Trophoblast cell (in vitro differentiated cells and primary cell): ENCODE measurements at regions not wholly inside any gene's neighbourhood (a gene's known extent, or its start where the extent isn't known, plus 50 kb on each side); places are given as distances from the start of the nearest gene placed in this dataset.

Experiments
- DNase-seq, 2 donors: peaks; one replicate each; pipeline ENCODE4 v3.0.0-alpha.2; 2016
- H2AFZ ChIP-seq: 2 replicates; pipeline ENCODE4 v1.6.1; 2013; ENCODE audit warnings: low read length, moderate library complexity, mild to moderate bottlenecking; ENCODE audit not compliant: insufficient read depth, poor library complexity
- H2AK5ac ChIP-seq: 2 replicates; pipeline ENCODE4 v1.6.1; 2013; ENCODE audit warnings: mild to moderate bottlenecking, low read length
- H2BK120ac ChIP-seq: 2 replicates; pipeline ENCODE4 v1.6.1; 2013; ENCODE audit warnings: low read length, mild to moderate bottlenecking, moderate library complexity; ENCODE audit not compliant: insufficient read depth, poor library complexity
- H2BK12ac ChIP-seq: 2 replicates; pipeline ENCODE4 v1.6.1; 2013; ENCODE audit warnings: mild to moderate bottlenecking, low read length, moderate library complexity
- H2BK5ac ChIP-seq: 2 replicates; pipeline ENCODE4 v1.6.1; 2013; ENCODE audit warnings: low read length, low read depth, moderate library complexity, mild to moderate bottlenecking; ENCODE audit not compliant: poor library complexity
- H3K14ac ChIP-seq: 2 replicates; pipeline ENCODE4 v1.6.1; 2013; ENCODE audit warnings: mild to moderate bottlenecking, low read length
- H3K18ac ChIP-seq: 2 replicates; pipeline ENCODE4 v1.6.1; 2013; ENCODE audit warnings: mild to moderate bottlenecking, low read length
- H3K23ac ChIP-seq: 2 replicates; pipeline ENCODE4 v1.6.1; 2013; ENCODE audit warnings: low read length
- H3K27ac ChIP-seq: 2 replicates; pipeline ENCODE4 v1.5.1; 2013; ENCODE audit warnings: low read depth, mild to moderate bottlenecking, inconsistent platforms, low read length, moderate library complexity
- H3K27me3 ChIP-seq: 2 replicates; pipeline ENCODE4 v1.6.1; 2013; ENCODE audit warnings: inconsistent platforms, mild to moderate bottlenecking, low read length, moderate library complexity; ENCODE audit not compliant: insufficient read depth
- H3K36me3 ChIP-seq, 2 experiments: 1 replicate in 1 of 2; 2 replicates in 1 of 2; pipeline ENCODE4 v1.6.1; 2013; ENCODE audit warnings: low read length in 2 of 2, mild to moderate bottlenecking in 2 of 2, moderate library complexity in 1 of 2; ENCODE audit not compliant: insufficient read depth in 2 of 2, control insufficient read depth in 1 of 2
- H3K4ac ChIP-seq: 2 replicates; pipeline ENCODE4 v1.6.1; 2013; ENCODE audit warnings: low read depth, mild to moderate bottlenecking, low read length, moderate library complexity
- H3K4me1 ChIP-seq, 2 experiments: 1 replicate in 1 of 2; 2 replicates in 1 of 2; pipeline ENCODE4 v1.6.1; 2013; ENCODE audit warnings: low read length in 2 of 2, mild to moderate bottlenecking in 2 of 2, moderate library complexity in 1 of 2; ENCODE audit not compliant: insufficient read depth in 2 of 2, control insufficient read depth in 1 of 2
- H3K4me2 ChIP-seq: 2 replicates; pipeline ENCODE4 v1.6.1; 2013; ENCODE audit warnings: inconsistent platforms, mild to moderate bottlenecking, low read length, moderate library complexity
- H3K4me3 ChIP-seq: 2 replicates; pipeline ENCODE4 v1.5.1; 2013; ENCODE audit warnings: mild to moderate bottlenecking, low read depth, low read length, inconsistent platforms
- H3K79me1 ChIP-seq: one replicate; pipeline ENCODE4 v1.6.1; 2013; ENCODE audit warnings: low read length
- H3K79me2 ChIP-seq: 2 replicates; pipeline ENCODE4 v1.6.1; 2013; ENCODE audit warnings: low read length, mild to moderate bottlenecking; ENCODE audit not compliant: control insufficient read depth, insufficient read depth, poor library complexity
- H3K9ac ChIP-seq: 2 replicates; pipeline ENCODE4 v1.6.1; 2013; ENCODE audit warnings: mild to moderate bottlenecking, low read length
- H3K9me3 ChIP-seq: 2 replicates; pipeline ENCODE4 v1.6.1; 2013; ENCODE audit warnings: low read depth, mild to moderate bottlenecking, control low read depth, inconsistent platforms, low read length; ENCODE audit not compliant: insufficient read depth
- H4K12ac ChIP-seq: 2 replicates; pipeline ENCODE4 v1.6.1; 2013; ENCODE audit warnings: low read depth, mild to moderate bottlenecking, low read length, moderate library complexity
- H4K8ac ChIP-seq: 2 replicates; pipeline ENCODE4 v1.6.1; 2013; ENCODE audit warnings: low read depth, mild to moderate bottlenecking, low read length, moderate library complexity
- H4K91ac ChIP-seq: one replicate; pipeline ENCODE4 v1.6.1; 2013; ENCODE audit warnings: low read depth, mild to moderate bottlenecking, low read length, moderate library complexity
- WGBS: extraction: QIAGEN DNeasy Blood & Tissue Kit; methylation state at CpG from one replicate; pipeline ENCODE4 v1.1.7; 2013; ENCODE audit warnings: missing lambda C conversion rate; ENCODE audit not compliant: insufficient read length, insufficient coverage; ENCODE audit errors: extremely low coverage; 5-methylcytosine and 5-hydroxymethylcytosine counted together

DNA sequence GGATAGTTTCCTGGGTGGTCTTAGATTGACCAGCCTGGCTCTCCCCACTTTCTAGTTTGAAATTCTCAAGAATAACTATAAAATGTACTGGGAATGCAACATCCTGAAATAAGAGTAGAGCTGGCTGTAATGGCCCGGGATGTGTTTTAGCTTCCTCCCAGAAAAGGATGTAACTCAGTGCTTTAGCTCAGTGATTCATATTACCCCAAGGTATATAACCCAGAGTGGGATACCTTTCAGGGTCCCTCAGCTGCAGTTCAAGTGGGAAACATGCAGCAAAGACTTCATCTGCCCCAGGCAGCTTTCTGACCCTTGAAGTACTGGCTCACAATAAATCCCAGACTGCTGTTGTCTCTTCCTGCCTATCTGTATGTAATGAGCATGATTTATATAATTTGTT, 666.7 kb upstream of the KCND2 start:
- Histone ChIP-seq H4K12ac (no peak overlapping the region), H2BK5ac (no peak overlapping the region), H3K9ac (no peak overlapping the region), H3K23ac (no peak overlapping the region), H3K4me2 (no peak overlapping the region), H3K79me1 (no peaks in the 10 kb centered on the region), H2BK12ac (no peak overlapping the region), H3K14ac (no peak overlapping the region), H3K18ac (no peak overlapping the region), H4K8ac (no peak overlapping the region), H3K79me2 (no peaks in the 10 kb centered on the region), H2AK5ac (no peak overlapping the region), H3K9me3 (no peaks in the 10 kb centered on the region), H3K4me3 (no peak overlapping the region), H3K27me3 (no peaks in the 10 kb centered on the region), H3K4ac (no peak overlapping the region), H2AFZ (no peak overlapping the region), H3K27ac (no peak overlapping the region), H3K4me1 (no peaks in the 10 kb centered on the region), H3K36me3 (no peaks in the 10 kb centered on the region), H2BK120ac (no peak overlapping the region), H4K91ac (no peak overlapping the region)
- WGBS: no CpG with 5 or more reads among the region's 1 CpG
- no peak for DNase-seq

GRCh38 chr7:119620769-119621168, 652.2 kb upstream of the KCND2 start:
- H3K27ac ChIP-seq: no peak overlapping the region
- H4K91ac ChIP-seq: no peak overlapping the region
- H3K18ac ChIP-seq: no peak overlapping the region
- no peaks in the 10 kb centered on the region for H3K9me3 ChIP-seq
- no peak overlapping the region for H3K4me3 ChIP-seq
- no peak overlapping the region for H2BK12ac ChIP-seq
- H3K14ac ChIP-seq: no peak overlapping the region
- H2AFZ ChIP-seq: no peak overlapping the region
- WGBS: no CpG with 5 or more reads among the region's 4 CpGs
- H4K8ac ChIP-seq: no peak overlapping the region
- no peaks in the 10 kb centered on the region for H3K36me3 ChIP-seq
- no peak overlapping the region for H2BK5ac ChIP-seq
- no peak for DNase-seq
- no peak overlapping the region for H4K12ac ChIP-seq
- no peak overlapping the region for H3K4me2 ChIP-seq
- H3K27me3 ChIP-seq: no peaks in the 10 kb centered on the region
- H2BK120ac ChIP-seq: no peak overlapping the region
- no peaks in the 10 kb centered on the region for H3K79me2 ChIP-seq
- H3K4ac ChIP-seq: no peak overlapping the region
- H3K23ac ChIP-seq: no peak overlapping the region
- H2AK5ac ChIP-seq: no peak overlapping the region
- H3K9ac ChIP-seq: no peak overlapping the region
- no peaks in the 10 kb centered on the region for H3K4me1 ChIP-seq
- H3K79me1 ChIP-seq: no peaks in the 10 kb centered on the region

GRCh38 chr7:119623427-119623826, 649.5 kb upstream of the KCND2 start:
- Histone ChIP-seq H3K4me3 (no peak overlapping the region), H4K91ac (no peak overlapping the region), H3K18ac (no peak overlapping the region), H2BK120ac (no peak overlapping the region), H3K4me1 (no peaks in the 10 kb centered on the region), H3K4me2 (no peak overlapping the region), H2AK5ac (no peak overlapping the region), H3K9ac (no peak overlapping the region), H4K8ac (no peak overlapping the region), H3K79me1 (no peaks in the 10 kb centered on the region), H3K4ac (no peak overlapping the region), H2BK5ac (no peak overlapping the region), H2BK12ac (no peak overlapping the region), H4K12ac (no peak overlapping the region), H3K79me2 (no peaks in the 10 kb centered on the region), H2AFZ (no peak overlapping the region), H3K14ac (no peak overlapping the region), H3K9me3 (no peaks in the 10 kb centered on the region), H3K36me3 (no peaks in the 10 kb centered on the region), H3K23ac (no peak overlapping the region), H3K27me3 (no peaks in the 10 kb centered on the region), H3K27ac (no peak overlapping the region)
- DNase-seq: no peak
- no CpG with 5 or more reads among the region's 1 CpG for WGBS

DNA sequence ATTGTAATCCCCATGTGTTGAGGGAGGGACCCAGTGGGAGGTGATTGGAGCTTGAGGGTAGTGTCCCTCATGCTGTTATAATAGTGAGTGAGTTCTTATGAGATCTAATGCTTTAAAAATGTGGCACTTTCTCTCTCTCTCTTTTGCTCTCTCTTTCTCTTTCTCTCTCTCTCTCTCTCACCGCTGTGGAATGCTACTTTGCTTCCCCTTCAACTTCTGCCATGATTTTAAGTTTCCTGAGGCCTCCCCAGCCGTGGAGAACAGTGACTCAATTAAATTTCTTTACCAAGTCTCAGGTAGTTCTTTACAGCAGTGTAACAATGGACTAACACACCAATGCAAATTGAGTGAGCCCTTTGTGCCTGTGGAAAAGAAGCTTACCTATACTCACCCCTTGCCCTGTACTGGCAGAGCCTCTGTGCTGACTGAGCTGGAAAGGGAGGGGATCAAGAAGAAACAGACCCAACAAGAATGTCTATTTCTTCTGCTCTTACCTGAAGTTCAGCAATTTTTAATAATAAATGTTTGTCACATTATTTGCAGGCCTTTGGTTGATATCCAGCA, 642.5 kb upstream of the KCND2 start:
- Histone ChIP-seq H3K4me1 (no peaks in the 10 kb centered on the region), H2BK120ac (no peak overlapping the region), H4K12ac (no peak overlapping the region), H3K36me3 (no peaks in the 10 kb centered on the region), H3K23ac (no peak overlapping the region), H4K91ac (no peak overlapping the region), H2BK5ac (no peak overlapping the region), H3K9me3 (no peaks in the 10 kb centered on the region), H4K8ac (no peak overlapping the region), H3K27me3 (no peaks in the 10 kb centered on the region), H2BK12ac (no peak overlapping the region), H3K4ac (no peak overlapping the region), H3K18ac (no peak overlapping the region), H2AFZ (no peak overlapping the region), H3K14ac (no peak overlapping the region), H3K27ac (no peak overlapping the region), H3K9ac (no peak overlapping the region), H3K4me2 (no peak overlapping the region), H3K79me1 (no peaks in the 10 kb centered on the region), H2AK5ac (no peak overlapping the region), H3K4me3 (no peak overlapping the region), H3K79me2 (no peaks in the 10 kb centered on the region)
- DNase-seq: no peak
- no CpG with 5 or more reads among the region's 2 CpGs for WGBS
